HuH-7 (cell line): ENCODE measurements at regions not wholly inside any gene's neighbourhood (a gene's known extent, or its start where the extent isn't known, plus 50 kb on each side); places are given as distances from the start of the nearest gene placed in this dataset.

Experiments used
- DNase-seq: peaks from one replicate; pipeline ENCODE4 v3.0.0; 2011; ENCODE audit warnings: low spot score

- no peak for DNase-seq
Measured at GRCh38 chr12:88310666-88311065, 168.6 kb downstream of the TMTC3 start.

- no peak for DNase-seq
Measured at GRCh38 chr12:88313554-88313953, 171.4 kb downstream of the TMTC3 start.

- DNase-seq, result no peak
Measured at GRCh38 chr12:88314706-88315105, 172.6 kb downstream of the TMTC3 start.

- DNase-seq, result no peak
Measured at GRCh38 chr12:88318726-88319125, 176.6 kb downstream of the TMTC3 start.

GRCh38 chr12:88325076-88325815, 183.1 kb downstream of the TMTC3 start:
- DNase-seq, result no peak

GRCh38 chr12:88325816-88326189, 183.7 kb downstream of the TMTC3 start:
- no peak for DNase-seq

- no peak for DNase-seq
Measured at GRCh38 chr12:88327276-88327675, 185.2 kb downstream of the TMTC3 start.

- DNase-seq, result no peak
Measured at GRCh38 chr12:88328090-88328489, 186.0 kb downstream of the TMTC3 start.

- no peak for DNase-seq
Measured at GRCh38 chr12:88329833-88330232, 187.7 kb downstream of the TMTC3 start.

- DNase-seq, result no peak
Measured at GRCh38 chr12:88334271-88334670, 192.2 kb downstream of the TMTC3 start.

GRCh38 chr12:88336076-88336739, 194.1 kb downstream of the TMTC3 start:
- DNase-seq, result no peak

- DNase-seq, result no peak
Measured at GRCh38 chr12:88338486-88338885, 196.4 kb downstream of the TMTC3 start.

- no peak for DNase-seq
Measured at GRCh38 chr12:88339254-88339949, 197.3 kb downstream of the TMTC3 start.

- DNase-seq, result no peak
Measured at GRCh38 chr12:88339966-88340365, 197.9 kb downstream of the TMTC3 start.

GRCh38 chr12:88342251-88342806, 200.2 kb downstream of the TMTC3 start:
- DNase-seq, result no peak

GRCh38 chr12:88351146-88351545, 209.0 kb downstream of the TMTC3 start:
- no peak for DNase-seq

GRCh38 chr12:88354691-88355090, 212.6 kb downstream of the TMTC3 start:
- no peak for DNase-seq

GRCh38 chr12:88360343-88360742, 218.2 kb downstream of the TMTC3 start:
- DNase-seq, result no peak

- DNase-seq, result no peak
Measured at GRCh38 chr12:88361493-88361892, 218.8 kb downstream of the KITLG start.

- no peak for DNase-seq
Measured at GRCh38 chr12:88362439-88362838, 217.8 kb downstream of the KITLG start.

- no peak for DNase-seq
Measured at GRCh38 chr12:88365403-88365802, 214.9 kb downstream of the KITLG start.

- no peak for DNase-seq
Measured at GRCh38 chr12:88366101-88366500, 214.2 kb downstream of the KITLG start.

- no peak for DNase-seq
Measured at GRCh38 chr12:88367231-88367630, 213.0 kb downstream of the KITLG start.
